Breast epithelium (tissue), 3 donors: ENCODE measurements at regions not wholly inside any gene's neighbourhood (a gene's known extent, or its start where the extent isn't known, plus 50 kb on each side); places are given as distances from the start of the nearest gene placed in this dataset.

ENCODE experiments used
- CTCF ChIP-seq, 3 donors: fragments of 450-650 bp; IDR thresholded peaks; one replicate each; pipeline ENCODE4 v1.5.1; 2016 to 2017; ENCODE audit warnings: antibody characterized with exemption in 3 of 3, mild to moderate bottlenecking in 3 of 3, moderate library complexity in 3 of 3
- POLR2A ChIP-seq: fragments of 450-650 bp; IDR thresholded peaks from one replicate; pipeline ENCODE4 v1.6.1; 2016; ENCODE audit warnings: antibody characterized with exemption, mild to moderate bottlenecking, moderate library complexity
- POLR2AphosphoS5 ChIP-seq, 3 donors: sonication (generic); formaldehyde crosslinking; IDR thresholded peaks; one replicate each; pipeline ENCODE4 v1.6.1; 2017; ENCODE audit warnings: antibody characterized with exemption in 3 of 3

- TF ChIP-seq CTCF (IDR thresholded peaks at IDR 0.05): no peak
- no peak for TF ChIP-seq POLR2A
- no peak for TF ChIP-seq POLR2AphosphoS5 (IDR thresholded peaks at IDR 0.05)
Observed at GRCh38 chr20:51311636-51312479, 230.7 kb downstream of the NFATC2 start.
